HepG2 (cell line): ENCODE measurements at regions not wholly inside any gene's neighbourhood (a gene's known extent, or its start where the extent isn't known, plus 50 kb on each side); places are given as distances from the start of the nearest gene placed in this dataset.

Experiments used
- ARID3A ChIP-seq: IDR thresholded peaks from 2 replicates; pipeline ENCODE4 v1.6.1; 2012; ENCODE audit warnings: low read depth, low read length, improper control_type of control experiment
- ATF3 ChIP-seq: sonication (generic); formaldehyde crosslinking; IDR thresholded peaks from 2 replicates; pipeline ENCODE4 v1.4.0; 2020; ENCODE audit warnings: missing genetic modification reagents
- BCL3 ChIP-seq: sonication (generic); formaldehyde crosslinking; IDR thresholded peaks from 2 replicates; pipeline ENCODE4 v1.5.1; 2020; ENCODE audit warnings: mild to moderate bottlenecking, missing genetic modification reagents, moderate library complexity
- CEBPB ChIP-seq: IDR thresholded peaks from 2 replicates; pipeline ENCODE4 v1.6.1; 2011; ENCODE audit warnings: low read depth, low read length, improper control_type of control experiment, borderline replicate concordance
- FOXP1 ChIP-seq, 2 experiments: fragments of 450-650 bp in 1 of 2; IDR thresholded peaks; 2 replicates each; pipeline ENCODE4 v1.6.1; 2017 to 2018; ENCODE audit warnings: antibody characterized with exemption in 1 of 2
- KDM6A ChIP-seq: IDR thresholded peaks from 2 replicates; pipeline ENCODE4 v1.6.1; 2016; ENCODE audit warnings: low read depth
- MTA1 ChIP-seq: sonication (generic); formaldehyde crosslinking; IDR thresholded peaks from 2 replicates; pipeline ENCODE4 v1.4.0; 2020; ENCODE audit warnings: missing genetic modification reagents, mild to moderate bottlenecking, borderline replicate concordance
- MXD4 ChIP-seq: IDR thresholded peaks from 2 replicates; pipeline ENCODE4 v1.6.1; 2016; ENCODE audit warnings: mild to moderate bottlenecking, missing biosample characterization, missing genetic modification reagents
- NFE2L1 ChIP-seq: sonication (generic); formaldehyde crosslinking; IDR thresholded peaks from 2 replicates; pipeline ENCODE4 v1.4.0; 2020; ENCODE audit warnings: missing genetic modification reagents, mild to moderate bottlenecking, borderline replicate concordance
- RNF219 ChIP-seq: sonication (generic); formaldehyde crosslinking; IDR thresholded peaks from 2 replicates; pipeline ENCODE4 v1.5.0; 2020; ENCODE audit warnings: mild to moderate bottlenecking, missing genetic modification reagents
- SAFB2 ChIP-seq: sonication (generic); formaldehyde crosslinking; IDR thresholded peaks from 2 replicates; pipeline ENCODE4 v1.5.1; 2020; ENCODE audit warnings: missing genetic modification reagents, low read depth, mild to moderate bottlenecking, borderline replicate concordance
- SIX4 ChIP-seq: sonication (generic); formaldehyde crosslinking; IDR thresholded peaks from 2 replicates; pipeline ENCODE4 v1.4.0; 2020; ENCODE audit warnings: missing genetic modification reagents
- SOX5 ChIP-seq: IDR thresholded peaks from 2 replicates; pipeline ENCODE4 v1.6.1; 2016; ENCODE audit warnings: borderline replicate concordance
- ZFP91 ChIP-seq: sonication (generic); formaldehyde crosslinking; IDR thresholded peaks from 2 replicates; pipeline ENCODE4 v1.9.0; 2022; ENCODE audit warnings: missing genetic modification reagents, mild to moderate bottlenecking, borderline replicate concordance
- ZNF124 ChIP-seq: sonication (generic); formaldehyde crosslinking; IDR thresholded peaks from 2 replicates; pipeline ENCODE4 v1.4.0; 2020; ENCODE audit warnings: missing genetic modification reagents
- ZNF160 ChIP-seq: sonication (generic); formaldehyde crosslinking; IDR thresholded peaks from 2 replicates; pipeline ENCODE4 v1.8.0; 2022; ENCODE audit warnings: mild to moderate bottlenecking, inconsistent platforms, missing genetic modification reagents
- ZNF274 ChIP-seq: sonication (generic); formaldehyde crosslinking; IDR thresholded peaks from 2 replicates; pipeline ENCODE4 v1.5.1; 2020; ENCODE audit warnings: mild to moderate bottlenecking, missing genetic modification reagents
- ZNF30 ChIP-seq: sonication (generic); formaldehyde crosslinking; IDR thresholded peaks from 2 replicates; pipeline ENCODE4 v1.5.0; 2020; ENCODE audit warnings: mild to moderate bottlenecking, missing genetic modification reagents
- ZNF512 ChIP-seq: sonication (generic); formaldehyde crosslinking; IDR thresholded peaks from 2 replicates; pipeline ENCODE4 v1.4.0; 2020; ENCODE audit warnings: mild to moderate bottlenecking, missing genetic modification reagents
- ZNF549 ChIP-seq: sonication (generic); formaldehyde crosslinking; IDR thresholded peaks from 2 replicates; pipeline ENCODE4 v1.5.0; 2020; ENCODE audit warnings: missing genetic modification reagents
- ZNF780A ChIP-seq: sonication (generic); formaldehyde crosslinking; IDR thresholded peaks from 2 replicates; pipeline ENCODE4 v1.8.0; 2022; ENCODE audit warnings: mild to moderate bottlenecking, missing genetic modification reagents, moderate library complexity
- ZNF850 ChIP-seq: sonication (generic); formaldehyde crosslinking; conservative IDR thresholded peaks from 2 replicates; pipeline ENCODE4 v1.9.0; 2021; ENCODE audit warnings: mild to moderate bottlenecking, missing genetic modification reagents

- TF ChIP-seq ZNF549 (no peak), ZNF850 (CRISPR knock-in tag) (no peak), ZFP91 (CRISPR knock-in tag) (no peak), BCL3 (CRISPR knock-in tag) (no peak), KDM6A (no peak), SOX5 (CRISPR knock-in tag) (peak; percentile 72; the same call in 1 of the 2 replicates), ZNF30 (CRISPR knock-in tag) (no peak), ZNF124 (CRISPR knock-in tag) (no peak), MTA1 (no peak), SAFB2 (no peak), RNF219 (no peak), ZNF512 (CRISPR knock-in tag) (no peak), CEBPB (peak; percentile 7; the same call in 1 of the 2 replicates), SIX4 (CRISPR knock-in tag) (no peak), ZNF780A (CRISPR knock-in tag) (no peak), NFE2L1 (no peak), FOXP1 (IDR thresholded peaks at IDR 0.05) (no peak), FOXP1 (CRISPR knock-in tag; IDR thresholded peaks at IDR 0.05) (peak; percentile 47; the same call in 1 of the 2 replicates), ATF3 (CRISPR knock-in tag) (no peak), ARID3A (peak; percentile 52; the same call in 1 of the 2 replicates), ZNF160 (no peak), MXD4 (CRISPR knock-in tag) (no peak), ZNF274 (CRISPR knock-in tag) (no peak)
Observed at GRCh38 chr20:12315652-12316051, 398.0 kb downstream of the BTBD3 start (continued).
